Head of caudate nucleus (tissue), 42 donors: ENCODE measurements at regions not wholly inside any gene's neighbourhood (a gene's known extent, or its start where the extent isn't known, plus 50 kb on each side); places are given as distances from the start of the nearest gene placed in this dataset.
"Not testable (repeated sequence)": the region's sequence is repeated elsewhere in the genome, so short reads cannot be mapped to it uniquely, and the experiment has no call there.

Source experiments
- DNase-seq, 42 donors: peaks; one replicate each; pipeline versions ENCODE4 v3.0.0 to v3.0.0-alpha.2; 2020 to 2021; ENCODE audit warnings: mixed read lengths in 7 of 42
- intact Hi-C: fragments of 100-400 bp; cut with DNase I; formaldehyde crosslinking; loops from one replicate; pipeline ENCODE4 v1.15.0; 2022

- intact Hi-C loops, result no loop called here
- no peak for DNase-seq
Observed at GRCh38 chr11:31967404-31968130, 123.3 kb upstream of the RCN1 start.

- no peak for DNase-seq
- intact Hi-C loops, result no loop called here
Observed at GRCh38 chr11:31966846-31967245, 124.0 kb upstream of the RCN1 start.

GRCh38 chr11:31964181-31964580 is 126.7 kb upstream of the RCN1 start:
- intact Hi-C loops, result no loop called here
- no peak for DNase-seq

- intact Hi-C loops, result no loop called here
- DNase-seq, result no peak
Observed at GRCh38 chr11:31960126-31960525, 130.7 kb upstream of the RCN1 start.

- intact Hi-C loops, result no loop called here
- DNase-seq, result no peak
Observed at GRCh38 chr11:31959716-31960115, 131.2 kb upstream of the RCN1 start.

- peak in 41 of 42 donors; percentile 19 to 84 (median 57) for DNase-seq
- intact Hi-C loops, result no loop called here
Observed at GRCh38 chr11:31958076-31958735, 132.7 kb upstream of the RCN1 start.

- intact Hi-C loops, result no loop called here
Observed at GRCh38 chr11:31957674-31958073, 133.2 kb upstream of the RCN1 start.

GRCh38 chr11:31956310-31956709 is 134.6 kb upstream of the RCN1 start:
- DNase-seq, result no peak
- intact Hi-C loops, result no loop called here

More at GRCh38 chr11:31957674-31958073, 133.2 kb upstream of the RCN1 start:
- no peak for DNase-seq

- intact Hi-C loops, result no loop called here
- no peak for DNase-seq
Observed at GRCh38 chr11:31955838-31956237, 135.0 kb upstream of the RCN1 start.

GRCh38 chr11:31953803-31954327 is 137.0 kb upstream of the RCN1 start:
- peak in 1 of 42 donors; percentile 24 for DNase-seq
- intact Hi-C loops, result no loop called here

- DNase-seq, intact Hi-C loops: not testable (repeated sequence)
Observed at GRCh38 chr11:31949733-31950200, 138.6 kb upstream of the PAX6 start.

- intact Hi-C loops, result no loop called here
- DNase-seq, result no peak
Observed at GRCh38 chr11:31947051-31947450, 135.9 kb upstream of the PAX6 start.

GRCh38 chr11:31943056-31943780 is 132.1 kb upstream of the PAX6 start:
- intact Hi-C loops, result no loop called here
- DNase-seq, result no peak

- no peak for DNase-seq
- intact Hi-C loops, result no loop called here
Observed at GRCh38 chr11:31940371-31941037, 129.4 kb upstream of the PAX6 start.

- DNase-seq, result no peak
- intact Hi-C loops, result no loop called here
Observed at GRCh38 chr11:31939004-31939403, 127.9 kb upstream of the PAX6 start.

- DNase-seq, result no peak
- intact Hi-C loops, result no loop called here
Observed at GRCh38 chr11:31936312-31936711, 125.2 kb upstream of the PAX6 start.

- intact Hi-C loops, result no loop called here
Observed at GRCh38 chr11:31932879-31933278, 121.8 kb upstream of the PAX6 start.

GRCh38 chr11:31927982-31928381 is 116.9 kb upstream of the PAX6 start:
- intact Hi-C loops, result no loop called here
- DNase-seq, result no peak

More at GRCh38 chr11:31932879-31933278, 121.8 kb upstream of the PAX6 start:
- DNase-seq, result no peak

GRCh38 chr11:31926816-31927528 is 115.8 kb upstream of the PAX6 start:
- intact Hi-C loops, result no loop called here
- no peak for DNase-seq
